NCI-H460 (cell line): ENCODE measurements at regions not wholly inside any gene's neighbourhood (a gene's known extent, or its start where the extent isn't known, plus 50 kb on each side); places are given as distances from the start of the nearest gene placed in this dataset.

Experiments used
- DNase-seq: peaks from one replicate; pipeline ENCODE4 v3.0.0-alpha.2; 2016; ENCODE audit warnings: low read depth; ENCODE audit errors: extremely low read depth

DNA sequence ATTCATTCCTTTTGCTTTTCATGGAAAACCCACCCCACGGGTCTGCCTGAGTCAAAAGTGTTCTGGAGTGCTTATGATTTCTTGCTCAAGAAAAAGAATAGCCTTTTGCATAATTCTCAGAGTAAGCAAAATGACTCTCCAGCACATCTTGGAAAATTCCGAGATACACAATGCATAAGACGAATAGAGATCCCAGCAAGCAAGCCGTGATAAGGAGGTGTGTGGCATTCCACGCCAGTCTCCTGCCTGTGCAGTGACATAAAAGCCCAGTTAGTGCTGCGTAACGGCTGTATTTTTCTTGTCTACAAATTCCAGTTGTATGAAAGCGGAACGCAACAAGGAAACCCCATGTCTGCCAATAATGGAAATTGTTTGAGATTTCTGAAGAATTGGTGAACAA, 237.9 kb upstream of the GATB start:
- DNase-seq: no peak

DNA sequence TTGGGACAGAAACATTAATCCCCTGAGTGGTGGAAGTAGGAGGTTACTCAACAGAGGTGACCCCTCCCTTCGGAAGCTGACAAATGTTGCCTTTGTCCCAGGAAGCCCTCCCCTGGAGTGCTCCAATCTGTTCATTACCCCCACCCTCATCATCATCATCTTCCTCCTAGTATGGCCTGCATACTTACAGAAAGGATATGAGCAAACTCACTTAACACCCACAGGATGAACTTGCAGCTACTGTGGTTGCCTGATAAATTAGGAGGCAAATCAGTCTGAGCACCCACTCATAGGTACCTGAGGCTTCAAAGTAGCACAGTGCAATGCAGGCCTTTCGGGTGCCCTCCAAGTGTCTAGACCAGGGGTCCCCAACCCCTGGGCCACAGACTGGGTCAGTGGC, 236.7 kb upstream of the GATB start:
- no peak for DNase-seq

DNA sequence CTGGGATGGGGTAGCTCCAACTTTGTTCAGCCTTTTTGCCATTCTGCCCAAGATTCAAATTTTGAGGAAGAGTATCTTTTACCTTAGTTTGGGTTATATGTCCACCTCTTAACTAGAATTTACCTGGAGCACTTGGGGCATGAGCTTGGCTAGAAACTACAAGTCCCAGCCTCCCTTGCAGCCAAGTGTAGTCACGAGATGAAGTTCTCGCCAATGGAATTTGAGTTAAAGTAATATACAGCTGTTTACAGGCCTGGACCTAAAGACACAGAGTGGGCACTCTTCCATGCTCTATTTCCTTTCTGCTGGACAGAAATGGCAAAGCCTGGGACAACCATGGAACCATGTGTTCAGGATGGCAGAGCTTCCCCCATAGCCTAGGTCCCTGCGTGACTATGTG, 233.6 kb upstream of the GATB start:
- DNase-seq: no peak

DNA sequence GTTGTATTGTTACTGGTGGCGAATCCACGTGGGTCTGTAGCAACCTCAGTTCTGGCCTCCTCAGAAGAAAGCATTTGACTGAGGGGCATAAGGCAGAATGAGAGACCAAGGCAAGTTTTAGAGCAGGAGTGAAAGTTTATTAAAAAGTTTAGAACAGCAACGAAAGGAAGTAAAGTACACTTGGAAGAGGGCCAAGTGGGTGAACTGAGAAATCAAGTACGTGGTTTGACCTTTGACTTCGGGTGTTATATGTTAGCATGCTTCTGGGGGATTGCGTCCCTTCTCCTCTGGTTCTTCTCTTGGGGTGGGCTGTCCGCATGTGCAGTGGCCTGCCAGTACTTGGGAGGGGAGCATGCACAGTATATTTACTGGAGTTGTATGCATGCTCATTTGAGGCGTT, 232.7 kb upstream of the GATB start:
- no peak for DNase-seq

DNA sequence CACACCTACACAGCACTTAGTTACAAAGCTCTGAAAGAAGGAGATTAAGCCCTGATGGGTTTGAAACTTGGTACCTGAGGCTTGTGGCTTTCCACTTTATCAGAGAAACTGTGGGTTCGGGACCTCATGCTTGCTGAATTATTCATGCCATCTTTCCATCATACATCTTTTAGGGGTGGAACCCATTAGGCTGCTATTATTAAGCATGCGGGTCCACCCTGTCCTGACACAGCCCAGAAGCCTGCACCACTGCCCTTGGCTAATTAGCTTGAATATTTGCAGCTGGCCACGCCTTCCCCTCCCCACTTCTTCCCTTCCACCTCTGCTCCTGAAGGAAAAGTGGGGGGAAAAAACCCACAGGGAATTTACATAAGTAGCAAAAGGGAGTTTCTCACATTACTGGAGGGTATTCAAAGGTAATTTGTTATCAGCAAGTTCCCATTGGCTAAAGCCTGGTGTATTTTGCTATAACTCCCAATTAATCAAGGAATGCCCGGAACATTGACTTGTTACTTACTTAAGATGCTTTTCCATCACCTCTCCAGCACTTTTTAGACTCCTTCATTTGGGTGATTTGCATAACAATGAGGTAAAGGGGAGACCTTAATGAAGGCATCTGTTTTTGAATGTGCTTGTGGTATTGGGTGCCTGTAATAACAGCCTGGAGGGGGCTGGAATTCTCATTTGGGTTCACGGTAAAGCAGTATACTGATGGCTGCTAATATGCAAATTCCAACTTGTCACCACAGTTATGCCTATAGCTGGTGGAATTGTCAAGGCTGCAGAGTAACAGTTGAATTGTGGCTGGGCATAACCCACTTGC, 231.7 kb upstream of the GATB start:
- DNase-seq: no peak

DNA sequence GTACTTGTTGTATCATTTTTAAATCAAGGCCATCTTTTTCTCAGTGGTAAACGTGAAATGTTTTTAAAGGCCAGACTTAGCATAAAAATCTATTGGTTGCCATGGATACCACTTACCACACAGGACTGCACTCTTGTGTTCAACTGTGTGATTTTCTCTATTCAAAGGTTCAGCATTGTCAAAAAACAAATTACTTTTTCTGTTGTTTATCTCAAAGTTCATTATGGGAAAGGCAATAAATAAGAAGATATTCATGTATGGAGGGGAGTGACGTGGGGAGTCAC, 231.0 kb upstream of the GATB start:
- no peak for DNase-seq

DNA sequence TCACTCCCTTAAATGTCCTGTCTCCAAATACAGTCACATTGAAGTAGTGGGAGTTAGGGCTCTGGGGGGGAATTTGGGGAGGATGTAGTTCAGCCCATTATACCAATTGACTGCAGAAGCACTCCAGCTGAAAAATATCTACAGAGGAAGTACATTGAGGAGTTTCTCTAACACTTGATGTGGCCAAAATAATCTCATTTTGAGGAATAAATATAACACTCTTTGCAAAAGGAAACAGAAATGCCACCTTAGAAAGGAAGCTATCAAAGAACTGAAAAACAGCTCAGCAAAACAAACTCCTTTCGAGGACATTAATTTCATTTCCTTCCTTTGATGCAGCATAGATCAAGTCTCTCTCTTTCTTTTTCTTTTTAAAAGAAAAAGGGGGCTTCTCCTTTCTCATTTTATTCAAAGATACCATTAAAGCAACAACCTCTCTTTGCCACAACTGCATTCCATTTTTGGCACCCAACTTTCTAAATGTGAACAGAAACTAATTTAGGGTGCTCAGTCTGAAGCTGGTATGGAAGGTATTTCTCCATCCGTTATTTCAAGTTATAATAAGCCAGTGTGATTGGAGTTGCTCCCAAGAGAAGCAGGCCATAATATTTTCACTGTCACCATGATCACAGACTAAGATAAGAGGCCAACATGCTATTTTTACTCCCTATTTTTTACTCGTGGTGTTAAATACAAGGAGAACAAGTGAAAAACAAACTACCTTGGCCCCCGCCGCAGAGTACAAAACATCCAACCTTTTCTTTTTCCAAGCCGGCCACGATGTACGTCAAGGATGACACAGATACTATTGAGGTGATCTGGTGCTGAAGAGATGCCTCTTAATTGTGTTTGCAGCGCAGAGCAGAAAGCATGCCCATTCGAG, 230.4 kb upstream of the GATB start:
- no peak for DNase-seq

DNA sequence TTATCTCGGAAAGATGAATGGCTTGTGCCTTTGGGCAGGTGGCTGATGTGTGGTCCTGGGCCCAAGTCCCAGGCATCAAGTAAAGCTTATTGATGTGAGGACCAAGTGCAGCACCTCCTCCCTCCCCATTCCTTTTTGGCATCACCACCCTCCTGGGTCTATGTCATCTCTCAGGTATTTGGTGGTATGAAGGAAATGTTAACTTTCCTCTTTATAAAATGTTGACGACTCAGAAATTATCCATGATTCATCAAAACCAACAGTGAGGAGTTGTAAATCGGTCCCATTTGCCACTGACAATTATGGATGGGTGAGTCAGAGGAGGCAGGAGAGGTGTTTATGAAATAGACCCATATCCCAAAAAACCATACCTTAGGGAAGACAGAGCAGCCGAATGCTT, 229.4 kb upstream of the GATB start:
- DNase-seq: no peak

DNA sequence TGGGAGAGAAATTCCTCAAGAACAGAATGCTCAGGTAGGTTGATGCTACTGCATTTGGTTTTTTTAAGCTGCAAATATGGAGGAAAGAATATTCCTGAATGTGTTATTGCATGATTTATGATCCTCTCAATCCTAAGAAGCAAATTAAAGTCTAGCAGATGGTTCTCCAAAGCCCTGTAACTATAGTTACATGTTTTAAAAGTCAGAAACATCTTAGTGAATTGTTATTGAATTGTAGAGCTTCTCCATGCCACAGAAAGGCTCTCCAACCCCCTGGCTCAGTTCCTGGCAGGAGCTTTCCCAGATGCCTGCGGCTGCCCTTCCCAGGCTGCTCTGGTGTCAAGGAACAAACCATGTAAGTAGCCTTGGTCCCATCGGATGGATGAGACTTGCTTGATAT, 227.8 kb upstream of the GATB start:
- no peak for DNase-seq

DNA sequence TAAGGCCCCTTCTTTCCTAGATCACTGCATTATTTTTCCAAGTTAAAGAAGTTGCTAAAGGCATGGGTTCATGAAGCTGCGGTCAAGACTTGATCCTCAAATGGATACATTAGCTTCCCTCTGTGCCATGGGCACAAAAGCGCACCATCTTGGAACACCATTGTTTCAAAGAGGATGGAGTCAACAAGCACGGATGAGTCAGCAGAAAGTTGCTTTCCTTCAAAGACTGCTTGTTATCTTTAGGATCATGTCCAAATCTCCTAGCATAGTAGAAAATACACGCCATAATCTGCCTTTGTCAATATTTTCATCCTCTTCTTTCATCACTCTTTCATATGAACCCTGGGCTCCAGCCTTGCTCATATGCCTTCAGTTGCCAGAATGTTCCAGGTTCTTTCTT, 226.8 kb upstream of the GATB start:
- no peak for DNase-seq

DNA sequence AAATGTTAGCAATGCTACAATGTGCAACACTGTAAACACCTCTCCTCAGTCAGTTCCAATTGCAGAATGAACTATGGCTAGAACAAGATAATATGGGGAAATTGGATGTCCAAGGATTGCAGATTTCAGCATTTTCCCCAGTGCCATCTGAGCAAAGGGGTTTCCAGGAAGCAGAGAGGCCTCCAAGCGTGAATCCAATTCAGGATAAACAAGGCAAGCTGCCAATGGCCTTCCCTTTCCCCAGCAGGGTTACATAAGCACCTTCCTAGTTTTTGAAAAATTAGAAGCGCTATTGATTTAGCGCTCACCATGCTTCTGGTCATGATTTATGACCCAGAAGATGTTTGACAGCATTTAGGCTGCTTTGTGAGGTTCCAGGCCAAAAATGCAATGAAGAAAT, 223.0 kb upstream of the GATB start:
- no peak for DNase-seq

DNA sequence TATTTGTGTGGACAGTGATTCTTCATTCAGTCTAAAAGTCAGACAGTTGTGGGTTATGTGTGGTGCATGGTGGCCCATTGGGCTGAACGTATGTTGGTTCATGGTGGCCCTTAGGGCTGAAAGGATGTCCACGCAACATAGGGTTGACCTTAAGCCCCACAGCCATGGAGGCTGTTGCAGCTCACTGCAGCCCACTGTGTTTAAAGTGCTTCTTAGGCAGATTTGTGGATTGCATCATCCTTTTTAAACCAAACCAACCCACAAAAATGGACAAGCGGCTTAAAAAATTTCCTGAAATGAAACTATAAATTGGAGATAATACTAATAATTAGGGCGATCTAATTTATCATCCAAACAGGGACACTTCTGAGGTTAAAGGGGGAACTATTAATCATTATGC, 219.0 kb upstream of the GATB start:
- DNase-seq: no peak

DNA sequence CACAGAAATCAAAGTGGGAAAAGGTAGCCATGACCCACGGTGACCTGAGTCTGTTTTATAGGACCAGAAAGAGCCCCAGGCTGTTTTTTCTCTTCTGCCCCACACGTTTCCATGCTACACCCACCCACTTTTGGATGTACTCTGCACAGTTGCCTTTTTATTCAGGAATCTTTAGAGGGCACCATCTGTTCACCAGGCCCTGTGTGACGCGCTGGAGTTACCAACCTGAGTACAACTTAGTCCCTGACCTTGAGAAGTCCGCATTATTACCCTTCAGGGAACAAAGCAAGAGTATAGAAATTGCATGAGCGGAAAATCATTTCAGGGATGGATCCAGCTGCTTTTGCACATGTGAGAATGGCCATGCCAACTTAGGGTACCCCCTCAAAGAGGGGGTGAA, 207.8 kb upstream of the GATB start:
- no peak for DNase-seq

DNA sequence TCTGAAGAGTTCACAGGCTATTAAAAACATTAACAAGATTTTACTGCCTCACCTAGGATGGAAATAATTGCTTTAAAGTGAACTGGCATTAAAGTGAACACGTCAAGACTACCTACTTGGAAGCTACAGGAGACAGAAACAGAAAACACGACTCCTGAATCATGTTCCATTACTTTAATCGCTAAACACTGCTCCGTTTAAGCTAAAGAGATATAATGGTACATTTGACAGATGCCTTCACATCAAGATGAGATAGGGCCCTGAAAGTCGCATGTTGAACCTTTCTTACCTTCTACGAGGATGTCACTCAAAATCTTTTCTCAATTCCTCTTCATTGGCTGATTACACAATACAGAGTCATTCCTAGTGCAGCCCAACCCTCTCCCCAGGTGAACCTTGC, 206.3 kb upstream of the GATB start:
- DNase-seq: no peak

DNA sequence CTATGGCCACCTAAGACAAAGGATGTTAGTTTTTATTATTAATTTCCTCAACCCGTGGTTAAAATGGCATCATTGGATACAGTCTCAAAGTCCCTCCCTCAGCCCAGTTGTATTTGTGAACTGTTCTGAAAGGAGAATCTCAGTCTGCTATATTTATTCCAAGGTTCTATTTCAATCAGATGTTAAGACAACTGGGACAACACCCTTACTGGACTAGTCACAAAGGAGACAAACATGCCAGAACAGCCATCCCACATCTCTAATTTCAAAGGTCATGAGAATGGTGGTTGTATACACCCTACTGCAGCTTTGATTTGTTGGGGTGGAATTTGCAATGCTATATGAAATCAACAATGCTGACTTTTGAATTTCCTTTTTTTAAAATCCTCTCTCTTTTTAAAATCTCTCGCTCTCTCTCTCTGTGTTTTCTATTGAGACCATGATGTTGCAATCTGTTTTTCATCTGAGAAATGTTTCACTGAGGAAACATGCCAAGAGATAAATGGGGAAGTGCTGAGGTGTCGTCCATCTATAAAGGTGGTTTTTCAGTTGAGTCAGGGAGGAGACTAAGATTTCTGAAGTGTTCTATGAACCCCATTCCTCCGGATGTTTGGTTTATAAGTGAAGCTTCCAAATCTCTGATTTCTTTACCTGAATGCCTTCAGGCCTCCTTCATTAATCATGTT, 201.5 kb upstream of the GATB start:
- DNase-seq: no peak

DNA sequence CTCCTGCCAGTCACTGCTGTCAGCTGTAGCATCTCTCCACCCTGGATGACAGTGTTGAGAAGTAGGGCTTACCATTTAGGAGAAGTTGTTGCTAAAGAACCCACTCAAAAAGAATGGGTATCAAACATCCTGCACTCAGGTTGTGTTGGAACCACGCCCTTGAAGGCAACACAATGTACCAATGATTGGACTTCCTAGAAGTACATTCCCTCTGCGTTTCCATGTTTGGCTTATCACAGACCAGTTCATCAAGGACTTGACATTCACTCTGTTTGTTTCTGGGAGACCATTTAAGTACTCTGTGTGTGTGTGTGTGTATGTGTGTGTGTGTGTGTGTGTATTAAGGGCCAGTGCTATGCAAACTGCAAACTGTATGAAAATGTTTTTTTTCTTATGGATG, 200.6 kb upstream of the GATB start:
- DNase-seq: no peak

DNA sequence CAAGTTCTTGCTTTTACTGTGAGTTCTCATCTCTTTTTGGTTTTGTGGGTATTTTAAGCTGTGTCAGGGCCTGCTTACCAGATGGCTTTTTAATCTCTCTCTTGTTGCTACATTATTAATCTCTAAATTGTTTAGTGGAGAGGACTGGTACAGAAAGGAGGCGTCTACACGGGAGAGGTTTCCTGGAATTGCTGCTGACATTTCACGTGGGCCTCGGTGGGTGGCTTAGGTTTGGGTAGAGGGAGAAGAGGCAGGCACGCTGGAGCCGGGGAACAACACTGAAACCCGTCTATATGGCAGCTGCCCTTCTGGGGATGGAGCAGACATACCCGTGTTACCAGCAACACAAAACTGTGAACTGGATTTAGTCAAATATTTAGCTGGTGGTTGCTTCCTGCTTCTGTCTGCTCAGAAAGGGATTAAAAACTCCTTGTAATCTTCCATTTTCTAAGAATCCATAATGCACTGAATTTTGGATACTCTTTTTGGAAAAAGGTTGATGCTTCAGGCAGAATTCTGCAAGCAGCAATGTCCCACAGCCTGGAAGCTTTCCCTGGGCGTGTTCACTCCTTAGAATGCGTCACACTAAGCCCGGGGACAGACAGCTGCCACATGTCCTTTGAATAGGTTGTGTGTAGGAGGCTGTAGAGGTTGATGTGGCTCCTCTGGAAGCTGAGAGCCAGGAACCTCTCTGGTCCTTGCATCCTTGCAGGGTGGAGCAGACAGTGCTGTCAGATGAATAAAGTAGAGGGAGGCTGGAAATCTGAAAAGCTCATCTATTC, 199.8 kb upstream of the GATB start:
- DNase-seq: no peak

DNA sequence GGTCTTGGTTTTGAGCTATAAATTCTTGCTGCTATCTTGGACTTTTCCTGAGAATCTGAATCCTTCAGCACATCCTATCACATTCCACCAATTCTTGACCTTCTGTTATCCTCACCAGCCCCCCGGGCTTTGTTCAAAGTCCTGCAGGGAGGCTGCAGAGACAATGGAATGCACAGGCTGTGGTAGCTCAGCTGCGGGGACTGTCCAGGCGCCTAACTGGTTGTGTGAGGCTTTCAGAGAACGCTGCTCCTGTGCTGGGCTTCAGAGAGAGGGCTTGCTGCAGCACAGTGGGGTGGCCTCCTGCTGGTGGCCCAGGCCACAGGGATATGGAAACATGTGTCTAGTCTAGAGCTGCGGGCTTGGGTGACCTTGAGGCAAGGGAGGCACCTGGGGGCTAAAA, 196.3 kb upstream of the GATB start:
- DNase-seq: no peak

DNA sequence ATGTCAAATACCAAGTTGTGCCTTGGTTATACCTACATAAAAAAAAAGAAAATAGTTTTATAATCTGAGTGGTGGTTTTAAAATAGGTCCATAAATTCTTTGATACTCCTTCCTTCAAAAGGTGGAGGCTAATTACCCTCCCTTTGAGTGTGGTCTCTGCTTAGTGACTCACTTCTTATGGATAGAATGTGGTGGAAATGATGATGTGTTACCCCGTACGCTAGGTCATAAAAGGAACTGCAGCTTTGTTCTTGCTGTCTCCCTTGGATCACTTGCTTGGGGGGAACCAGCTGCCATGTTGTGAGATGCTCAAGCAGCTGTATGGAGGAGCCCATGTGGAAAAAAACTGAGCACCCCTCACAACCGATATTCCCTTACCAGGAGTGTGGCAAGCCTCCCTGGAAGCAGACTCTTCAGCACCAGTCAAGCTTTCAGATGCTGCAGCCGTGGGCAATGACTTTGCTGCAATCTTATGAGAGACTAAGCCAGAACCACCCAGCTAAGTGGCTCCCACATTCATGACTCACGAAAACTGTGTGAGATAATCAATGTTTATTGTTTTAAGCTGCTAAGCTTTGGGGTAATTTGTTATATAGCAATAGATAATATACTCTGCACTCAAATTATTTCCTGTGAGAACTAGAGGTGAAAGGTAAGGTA, 195.0 kb upstream of the GATB start:
- DNase-seq: no peak

DNA sequence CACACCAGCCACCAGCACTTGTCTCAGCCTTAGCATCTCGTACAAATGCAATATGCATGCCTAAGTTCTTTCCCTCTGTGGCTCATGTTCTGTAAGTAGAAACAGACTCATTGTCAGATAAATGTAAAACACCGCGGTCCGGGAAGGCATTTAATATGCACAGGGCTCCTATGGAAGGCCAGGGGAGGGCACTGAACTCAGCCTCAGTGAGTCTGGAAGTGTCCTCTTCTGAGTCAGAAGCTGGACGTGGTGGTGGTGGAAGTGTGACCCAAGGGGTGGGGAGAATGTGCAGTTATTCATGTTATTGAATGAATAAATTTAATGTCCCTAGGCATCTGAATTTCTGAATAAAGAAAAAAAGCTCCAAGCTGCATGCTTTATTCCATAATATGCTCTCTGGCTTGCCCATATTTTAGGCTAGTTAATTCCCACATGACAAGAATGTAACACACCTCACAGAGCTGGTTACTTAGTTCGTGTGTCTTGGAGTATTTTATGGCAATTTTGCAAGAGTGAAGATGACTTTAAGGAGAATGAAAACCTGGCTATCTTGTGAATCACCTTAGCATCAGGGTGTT, 193.1 kb upstream of the GATB start:
- DNase-seq: no peak
